BLaER1 treated with 17β-estradiol and CSF1 and Interleukin-3, amounts not matched to agents 10 nM and 100 nM (cell line): ENCODE measurements at regions not wholly inside any gene's neighbourhood (a gene's known extent, or its start where the extent isn't known, plus 50 kb on each side); places are given as distances from the start of the nearest gene placed in this dataset.
A peak's percentile ranks its signal among the peaks of the same experiment; 100 is the strongest.

Experiments used
- H3K27ac ChIP-seq, 11 experiments: shearing (Covaris generic); formaldehyde crosslinking; 2 replicates each; pipeline ENCODE4 v1.8.1; 2022
- H3K27me3 ChIP-seq, 11 experiments: shearing (Covaris generic); formaldehyde crosslinking; 2 replicates each; pipeline ENCODE4 v1.8.1; 2022
- H3K36me3 ChIP-seq, 11 experiments: shearing (Covaris generic); formaldehyde crosslinking; 2 replicates each; pipeline ENCODE4 v1.8.1; 2022
- H3K4me1 ChIP-seq, 10 experiments: shearing (Covaris generic); formaldehyde crosslinking; 2 replicates each; pipeline ENCODE4 v1.8.1; 2022
- H3K4me2 ChIP-seq, 11 experiments: shearing (Covaris generic); formaldehyde crosslinking; 2 replicates each; pipeline ENCODE4 v1.8.1; 2022
- H3K4me3 ChIP-seq, 10 experiments: shearing (Covaris generic); formaldehyde crosslinking; 2 replicates each; pipeline ENCODE4 v1.8.1; 2022
- H3K9ac ChIP-seq, 11 experiments: shearing (Covaris generic); formaldehyde crosslinking; 2 replicates each; pipeline ENCODE4 v1.8.1; 2022
- H3K9me3 ChIP-seq, 11 experiments: shearing (Covaris generic); formaldehyde crosslinking; replicated peaks in 1 of 11; 2 replicates each; pipeline ENCODE4 v1.8.1; 2022
- H4K20me1 ChIP-seq, 11 experiments: shearing (Covaris generic); formaldehyde crosslinking; 2 replicates each; pipeline ENCODE4 v1.8.1; 2022
- Cebpa-rat ChIP-seq, 11 experiments: shearing (Covaris generic); IDR thresholded peaks; 2 replicates each; pipeline ENCODE4 v1.8.1; 2022

- Histone ChIP-seq H3K9me3 (no peaks in the 10 kb centered on the region), H3K27ac (no peak overlapping the region), H3K4me3 (no peak overlapping the region), H4K20me1 (no peaks in the 10 kb centered on the region), H3K4me1 (no peaks in the 10 kb centered on the region), H3K9ac (no peak overlapping the region), H3K4me2 (no peak overlapping the region), H3K27me3 (no peaks in the 10 kb centered on the region), H3K36me3 (no peaks in the 10 kb centered on the region)
- TF ChIP-seq Cebpa-rat (IDR thresholded peaks at IDR 0.05): no peak
Measured at GRCh38 chr4:177945268-177945667, 503.0 kb upstream of the AGA start.

DNA sequence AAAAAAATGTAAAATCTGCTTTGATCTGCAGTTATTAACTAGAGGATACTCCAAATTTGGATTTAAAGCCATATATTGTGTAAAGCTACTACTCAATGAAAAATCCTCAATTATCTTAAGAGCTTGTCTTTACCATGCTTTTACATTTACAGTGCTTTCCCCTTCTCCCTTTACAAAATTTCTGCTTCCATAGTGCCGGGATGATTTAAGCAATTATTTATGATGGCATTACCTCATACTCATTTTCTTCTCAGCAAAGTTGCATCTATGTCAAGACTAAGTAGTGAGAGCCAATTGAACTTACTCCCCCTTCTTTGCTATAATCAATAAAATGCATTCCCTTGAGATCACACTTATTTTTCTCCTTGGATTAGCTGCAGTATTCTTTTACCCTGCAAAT lies 505.4 kb upstream of the AGA start:
- H3K27ac ChIP-seq: no peak overlapping the region; a peak in 1 of 22 replicates
- H3K27me3 ChIP-seq: no peaks in the 10 kb centered on the region
- no peaks in the 10 kb centered on the region for H3K4me1 ChIP-seq
- no peak overlapping the region for H3K4me3 ChIP-seq
- H3K36me3 ChIP-seq: no peaks in the 10 kb centered on the region
- H3K9ac ChIP-seq: no peak overlapping the region
- H4K20me1 ChIP-seq: no peaks in the 10 kb centered on the region
- no peak for TF ChIP-seq Cebpa-rat (IDR thresholded peaks at IDR 0.05)
- no peak overlapping the region for H3K4me2 ChIP-seq
- H3K9me3 ChIP-seq: no peaks in the 10 kb centered on the region

- Histone ChIP-seq H3K4me2 (no peak overlapping the region), H3K4me1 (no peaks in the 10 kb centered on the region), H3K4me3 (no peak overlapping the region), H3K9ac (no peak overlapping the region), H3K27me3 (no peaks in the 10 kb centered on the region), H3K27ac (no peak overlapping the region), H3K36me3 (no peaks in the 10 kb centered on the region), H3K9me3 (no peaks in the 10 kb centered on the region), H4K20me1 (no peaks in the 10 kb centered on the region)
- TF ChIP-seq Cebpa-rat (IDR thresholded peaks at IDR 0.05): no peak
Measured at GRCh38 chr4:177948853-177949252, 506.6 kb upstream of the AGA start.

DNA sequence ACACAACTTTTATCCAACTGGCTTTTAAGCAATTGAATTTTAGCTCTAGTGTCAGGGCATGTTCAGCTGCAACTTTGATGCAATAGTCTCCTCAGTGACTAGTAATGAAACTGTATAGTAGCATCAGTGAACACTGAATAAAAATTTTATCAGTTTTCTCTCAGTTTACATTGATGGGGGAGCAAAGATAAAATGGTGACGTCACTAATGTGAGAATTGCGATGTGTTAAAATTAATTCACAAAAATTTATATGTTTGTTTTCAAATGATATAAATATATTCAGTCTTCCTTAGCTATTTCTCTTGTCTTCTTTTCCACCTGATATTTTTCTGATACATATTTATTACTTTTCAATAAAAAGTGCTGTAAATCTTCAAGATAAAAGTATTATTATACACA lies 508.8 kb upstream of the AGA start:
- H3K9me3 ChIP-seq: no peaks in the 10 kb centered on the region

GRCh38 chr4:177952723-177953122 lies 510.5 kb upstream of the AGA start:
- H3K4me3 ChIP-seq: no peak overlapping the region
- no peak overlapping the region for H3K27ac ChIP-seq

More for the DNA sequence above, 508.8 kb upstream of the AGA start:
- Histone ChIP-seq H3K4me2 (no peak overlapping the region), H3K27ac (no peak overlapping the region), H3K9ac (no peak overlapping the region), H3K27me3 (no peaks in the 10 kb centered on the region), H4K20me1 (no peaks in the 10 kb centered on the region), H3K4me3 (no peak overlapping the region), H3K36me3 (no peaks in the 10 kb centered on the region), H3K4me1 (no peaks in the 10 kb centered on the region)
- TF ChIP-seq Cebpa-rat (IDR thresholded peaks at IDR 0.05): no peak

GRCh38 chr4:177957596-177958360 lies 515.5 kb upstream of the AGA start:
- H3K4me2 ChIP-seq: no peak overlapping the region
- H3K36me3 ChIP-seq: no peaks in the 10 kb centered on the region
- H3K4me3 ChIP-seq: no peak overlapping the region
- H3K4me1 ChIP-seq: no peaks in the 10 kb centered on the region
- no peaks in the 10 kb centered on the region for H3K27me3 ChIP-seq
- H3K9ac ChIP-seq: no peak overlapping the region
- no peaks in the 10 kb centered on the region for H3K9me3 ChIP-seq
- H3K27ac ChIP-seq: no peak overlapping the region
- TF ChIP-seq Cebpa-rat (IDR thresholded peaks at IDR 0.05): no peak
- H4K20me1 ChIP-seq: no peaks in the 10 kb centered on the region

More at GRCh38 chr4:177952723-177953122, 510.5 kb upstream of the AGA start:
- TF ChIP-seq Cebpa-rat (IDR thresholded peaks at IDR 0.05): no peak
- H3K4me2 ChIP-seq: no peak overlapping the region
- H3K36me3 ChIP-seq: no peaks in the 10 kb centered on the region
- H4K20me1 ChIP-seq: no peaks in the 10 kb centered on the region
- H3K27me3 ChIP-seq: no peaks in the 10 kb centered on the region
- H3K4me1 ChIP-seq: no peaks in the 10 kb centered on the region
- H3K9ac ChIP-seq: no peak overlapping the region
- no peaks in the 10 kb centered on the region for H3K9me3 ChIP-seq

DNA sequence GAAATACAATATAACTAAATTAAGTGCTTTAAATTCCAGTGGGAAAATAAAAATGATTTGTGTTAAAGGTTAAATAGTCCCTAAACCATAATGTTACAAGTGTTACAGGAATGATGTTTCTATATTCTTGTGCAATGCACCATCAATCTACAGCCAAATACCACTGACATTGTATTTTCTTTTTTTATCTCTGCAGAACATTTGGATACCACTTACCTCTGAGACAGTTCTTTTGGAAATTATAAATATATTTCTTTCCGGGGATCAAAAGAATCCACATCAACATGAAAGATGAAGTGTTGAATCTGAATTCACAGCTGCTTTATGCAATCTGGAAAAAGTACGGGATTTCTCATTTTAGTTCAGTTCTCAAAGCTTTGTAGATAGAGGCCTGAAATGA lies 518.3 kb upstream of the AGA start:
- H3K9ac ChIP-seq: no peak overlapping the region

GRCh38 chr4:177961761-177962380 lies 519.6 kb upstream of the AGA start:
- Histone ChIP-seq H3K4me1 (no peaks in the 10 kb centered on the region), H3K9me3 (no peaks in the 10 kb centered on the region), H3K27me3 (no peaks in the 10 kb centered on the region), H4K20me1 (no peaks in the 10 kb centered on the region), H3K9ac (no peak overlapping the region), H3K4me2 (no peak overlapping the region), H3K27ac (no peak overlapping the region), H3K4me3 (no peak overlapping the region), H3K36me3 (no peaks in the 10 kb centered on the region)
- no peak for TF ChIP-seq Cebpa-rat (IDR thresholded peaks at IDR 0.05)

More for the DNA sequence above, 518.3 kb upstream of the AGA start:
- Histone ChIP-seq H3K4me2 (no peak overlapping the region), H3K9me3 (no peaks in the 10 kb centered on the region), H4K20me1 (no peaks in the 10 kb centered on the region), H3K36me3 (no peaks in the 10 kb centered on the region), H3K27me3 (no peaks in the 10 kb centered on the region), H3K4me1 (no peaks in the 10 kb centered on the region), H3K4me3 (no peak overlapping the region), H3K27ac (no peak overlapping the region)
- TF ChIP-seq Cebpa-rat (IDR thresholded peaks at IDR 0.05): no peak

- Histone ChIP-seq H3K4me2 (no peak overlapping the region), H3K27ac (no peak overlapping the region), H4K20me1 (no peaks in the 10 kb centered on the region), H3K4me3 (no peak overlapping the region), H3K27me3 (no peaks in the 10 kb centered on the region), H3K9ac (no peak overlapping the region), H3K36me3 (no peaks in the 10 kb centered on the region), H3K9me3 (no peaks in the 10 kb centered on the region), H3K4me1 (no peaks in the 10 kb centered on the region)
- no peak for TF ChIP-seq Cebpa-rat (IDR thresholded peaks at IDR 0.05)
Measured at GRCh38 chr4:177964061-177964460, 521.8 kb upstream of the AGA start.

DNA sequence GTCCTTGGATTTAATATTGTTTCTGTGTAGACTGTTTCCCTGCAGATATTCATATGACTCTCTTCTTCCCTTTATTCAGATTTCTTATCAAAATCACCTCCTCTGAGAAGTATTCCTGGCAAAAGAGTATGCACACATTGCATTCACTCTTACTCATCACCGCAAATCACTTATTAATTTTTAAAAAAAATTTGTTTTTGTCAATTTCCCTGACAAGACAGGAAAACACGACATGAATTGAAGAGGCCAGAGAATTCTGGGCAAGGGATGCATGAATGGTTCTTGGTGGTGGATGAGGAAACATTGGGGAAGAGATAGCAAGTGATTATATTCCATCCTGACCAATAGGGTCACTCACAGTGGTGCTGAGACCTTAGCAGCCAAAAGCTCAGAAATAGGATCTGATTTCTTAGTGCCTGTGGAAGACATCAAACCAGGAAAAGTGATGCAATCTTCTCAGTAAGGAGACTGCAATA lies 522.5 kb upstream of the AGA start:
- H4K20me1 ChIP-seq: no peaks in the 10 kb centered on the region
- no peaks in the 10 kb centered on the region for H3K27me3 ChIP-seq
- no peak overlapping the region for H3K27ac ChIP-seq
- peak in 2 of 11 experiments; percentile 13 to 33; a peak in 1 of 22 replicates for TF ChIP-seq Cebpa-rat (IDR thresholded peaks at IDR 0.05)
- H3K4me1 ChIP-seq: no peaks in the 10 kb centered on the region
- H3K9me3 ChIP-seq: no peaks in the 10 kb centered on the region
- no peak overlapping the region for H3K4me3 ChIP-seq
- no peak overlapping the region for H3K9ac ChIP-seq
- no peak overlapping the region; a peak in 1 of 22 replicates for H3K4me2 ChIP-seq
- no peaks in the 10 kb centered on the region for H3K36me3 ChIP-seq
